Ascending aorta (tissue), 2 donors: ENCODE measurements at regions not wholly inside any gene's neighbourhood (a gene's known extent, or its start where the extent isn't known, plus 50 kb on each side); places are given as distances from the start of the nearest gene placed in this dataset.
"Not testable (repeated sequence)": the region's sequence is repeated elsewhere in the genome, so short reads cannot be mapped to it uniquely, and the experiment has no call there.

Source experiments
- DNase-seq, 2 donors: peaks; one replicate each; pipeline ENCODE4 v3.0.0-alpha.2; 2019; ENCODE audit warnings: low spot score in 2 of 2
- H3K27ac ChIP-seq, 2 donors: fragments of 200-600 bp; sonication (generic); one replicate each; pipeline ENCODE4 v1.5.1; 2016 to 2017; ENCODE audit warnings: mild to moderate bottlenecking in 1 of 2
- H3K27me3 ChIP-seq: fragments of 200-600 bp; sonication (generic); one replicate; pipeline ENCODE4 v1.5.1; 2017
- H3K36me3 ChIP-seq, 2 donors: fragments of 200-600 bp; sonication (generic); one replicate each; pipeline ENCODE4 v1.5.1; 2016
- H3K4me1 ChIP-seq, 2 donors: fragments of 200-600 bp; sonication (generic); one replicate each; pipeline ENCODE4 v1.5.1; 2016 to 2017; ENCODE audit warnings: mild to moderate bottlenecking in 1 of 2
- H3K4me3 ChIP-seq, 2 donors: fragments of 200-600 bp; sonication (generic); one replicate each; pipeline ENCODE4 v1.5.1; 2016 to 2017; ENCODE audit warnings: mild to moderate bottlenecking in 1 of 2
- H3K9me3 ChIP-seq, 2 donors: fragments of 200-600 bp; sonication (generic); one replicate each; pipeline ENCODE4 v1.5.1; 2016
- intact Hi-C: fragments of 100-400 bp; cut with DNase I; formaldehyde crosslinking; loops from one replicate; pipeline ENCODE4 v1.15.1; 2023
- TF ChIP-seq, protein P1 (sequence below), 3 experiments: fragments of 200-600 bp in 2 of 3; fragments of 450-650 bp in 1 of 3; sonication (generic) in 2 of 3; IDR thresholded peaks; one replicate each; pipeline ENCODE4 v1.5.1; 2016 to 2019; ENCODE audit warnings: antibody characterized with exemption in 3 of 3, mild to moderate bottlenecking in 1 of 3, moderate library complexity in 1 of 3

GRCh38 chr6:27049863-27050781, 197.4 kb upstream of the PRSS16 start:
- no peak for DNase-seq
- TF ChIP-seq, protein P1, sequence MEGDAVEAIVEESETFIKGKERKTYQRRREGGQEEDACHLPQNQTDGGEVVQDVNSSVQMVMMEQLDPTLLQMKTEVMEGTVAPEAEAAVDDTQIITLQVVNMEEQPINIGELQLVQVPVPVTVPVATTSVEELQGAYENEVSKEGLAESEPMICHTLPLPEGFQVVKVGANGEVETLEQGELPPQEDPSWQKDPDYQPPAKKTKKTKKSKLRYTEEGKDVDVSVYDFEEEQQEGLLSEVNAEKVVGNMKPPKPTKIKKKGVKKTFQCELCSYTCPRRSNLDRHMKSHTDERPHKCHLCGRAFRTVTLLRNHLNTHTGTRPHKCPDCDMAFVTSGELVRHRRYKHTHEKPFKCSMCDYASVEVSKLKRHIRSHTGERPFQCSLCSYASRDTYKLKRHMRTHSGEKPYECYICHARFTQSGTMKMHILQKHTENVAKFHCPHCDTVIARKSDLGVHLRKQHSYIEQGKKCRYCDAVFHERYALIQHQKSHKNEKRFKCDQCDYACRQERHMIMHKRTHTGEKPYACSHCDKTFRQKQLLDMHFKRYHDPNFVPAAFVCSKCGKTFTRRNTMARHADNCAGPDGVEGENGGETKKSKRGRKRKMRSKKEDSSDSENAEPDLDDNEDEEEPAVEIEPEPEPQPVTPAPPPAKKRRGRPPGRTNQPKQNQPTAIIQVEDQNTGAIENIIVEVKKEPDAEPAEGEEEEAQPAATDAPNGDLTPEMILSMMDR (IDR thresholded peaks at IDR 0.05): no peak
- H3K27ac ChIP-seq: no peak overlapping the region
- no peaks in the 10 kb centered on the region for H3K4me1 ChIP-seq
- H3K4me3 ChIP-seq: no peak overlapping the region
- no peaks in the 10 kb centered on the region for H3K36me3 ChIP-seq
- H3K9me3 ChIP-seq: no peaks in the 10 kb centered on the region
- intact Hi-C loops: no loop called here
- no peaks in the 10 kb centered on the region for H3K27me3 ChIP-seq

- H3K27me3 ChIP-seq, H3K27ac ChIP-seq, H3K9me3 ChIP-seq, DNase-seq, H3K4me1 ChIP-seq, H3K4me3 ChIP-seq, intact Hi-C loops, H3K36me3 ChIP-seq: not testable (repeated sequence)
Measured at GRCh38 chr6:27052082-27052730, 195.3 kb upstream of the PRSS16 start.

DNA sequence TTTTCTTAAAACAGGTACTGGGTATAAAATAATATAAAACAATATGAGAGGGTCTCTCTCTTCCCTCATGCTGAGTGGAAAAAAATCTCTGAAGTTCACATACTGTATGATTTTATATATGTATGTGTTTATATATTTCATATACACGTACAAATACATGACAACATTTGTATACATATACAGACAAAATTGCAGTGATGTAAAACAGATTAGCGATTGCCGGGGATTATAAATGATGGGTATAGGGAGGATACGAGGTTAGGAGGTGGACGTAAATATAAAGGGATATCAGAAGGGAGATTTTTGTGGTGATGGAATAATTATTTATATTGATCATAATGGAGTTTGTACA, 194.8 kb upstream of the PRSS16 start:
- no peaks in the 10 kb centered on the region for H3K9me3 ChIP-seq
- H3K36me3 ChIP-seq: no peaks in the 10 kb centered on the region
- H3K27me3 ChIP-seq: no peaks in the 10 kb centered on the region
- H3K4me3 ChIP-seq: no peak overlapping the region
- no peak overlapping the region for H3K27ac ChIP-seq
- intact Hi-C loops: no loop called here
- DNase-seq: no peak
- no peaks in the 10 kb centered on the region for H3K4me1 ChIP-seq
- TF ChIP-seq, protein P1 (IDR thresholded peaks at IDR 0.05): no peak

GRCh38 chr6:27053738-27054137, 193.8 kb upstream of the PRSS16 start:
- no peaks in the 10 kb centered on the region for H3K9me3 ChIP-seq
- no peak overlapping the region for H3K4me3 ChIP-seq
- intact Hi-C loops: no loop called here
- no peaks in the 10 kb centered on the region for H3K36me3 ChIP-seq
- DNase-seq: no peak
- no peaks in the 10 kb centered on the region for H3K4me1 ChIP-seq
- TF ChIP-seq, protein P1 (IDR thresholded peaks at IDR 0.05): no peak
- no peak overlapping the region for H3K27ac ChIP-seq
- H3K27me3 ChIP-seq: no peaks in the 10 kb centered on the region

- Histone ChIP-seq H3K27me3 (no peaks in the 10 kb centered on the region), H3K36me3 (no peaks in the 10 kb centered on the region), H3K4me3 (no peak overlapping the region), H3K27ac (no peak overlapping the region), H3K4me1 (no peaks in the 10 kb centered on the region), H3K9me3 (no peaks in the 10 kb centered on the region)
- TF ChIP-seq, protein P1 (IDR thresholded peaks at IDR 0.05): no peak
- intact Hi-C loops: no loop called here
- no peak for DNase-seq
Measured at GRCh38 chr6:27056615-27057014, 190.9 kb upstream of the PRSS16 start.
